A549 (cell line): ENCODE measurements at regions not wholly inside any gene's neighbourhood (a gene's known extent, or its start where the extent isn't known, plus 50 kb on each side); places are given as distances from the start of the nearest gene placed in this dataset.

Experiments
- BHLHE40 ChIP-seq: IDR thresholded peaks from 2 replicates; pipeline ENCODE4 v1.6.1; 2012; ENCODE audit warnings: low read depth, low read length, inconsistent platforms
- CEBPB ChIP-seq, 2 experiments: fragments of >200 bp in 1 of 2; sonication (Bioruptor Twin) in 1 of 2; formaldehyde crosslinking in 1 of 2; IDR thresholded peaks; 2 replicates each; pipeline ENCODE4 v1.6.1; 2012 to 2016
- EHF ChIP-seq: fragments of 250-450 bp; sonication (Bioruptor Pico); IDR thresholded peaks from 2 replicates; pipeline ENCODE4 v1.5.0; 2020; ENCODE audit warnings: mild to moderate bottlenecking
- KDM1A ChIP-seq: fragments of 200-600 bp; sonication (generic); IDR thresholded peaks from 2 replicates; pipeline ENCODE4 v1.6.1; 2016; ENCODE audit warnings: low read depth, mild to moderate bottlenecking
- MAFK ChIP-seq: fragments of 450-650 bp; IDR thresholded peaks from 2 replicates; pipeline ENCODE4 v1.6.1; 2014; ENCODE audit not compliant: partially characterized antibody
- POLR2A ChIP-seq: IDR thresholded peaks from 2 replicates; pipeline ENCODE4 v1.6.1; 2012; ENCODE audit warnings: mild to moderate bottlenecking, low read length
- RAD21 ChIP-seq, 2 experiments: fragments of >200 bp in 1 of 2; sonication (Bioruptor Twin) in 1 of 2; formaldehyde crosslinking in 1 of 2; IDR thresholded peaks in 1 of 2; conservative IDR thresholded peaks in 1 of 2; 2 replicates in 1 of 2; 3 replicates in 1 of 2; pipeline ENCODE4 v1.6.1; 2012 to 2018; ENCODE audit warnings: inconsistent platforms in 1 of 2
- RCOR1 ChIP-seq: fragments of 150-350 bp; IDR thresholded peaks from 2 replicates; pipeline ENCODE4 v1.6.1; 2014; ENCODE audit warnings: antibody characterized with exemption, low read length, low read depth
- SMC3 ChIP-seq: fragments of >200 bp; sonication (Bioruptor Twin); formaldehyde crosslinking; IDR thresholded peaks from 3 replicates; pipeline ENCODE4 v1.6.1; 2018; ENCODE audit warnings: inconsistent platforms
- USF2 ChIP-seq: fragments of 450-650 bp; IDR thresholded peaks from 2 replicates; pipeline ENCODE4 v1.6.1; 2014; ENCODE audit warnings: antibody characterized with exemption
- ZC3H11A ChIP-seq: fragments of 450-650 bp; IDR thresholded peaks from 2 replicates; pipeline ENCODE4 v1.6.1; 2014; ENCODE audit warnings: antibody characterized with exemption, mild to moderate bottlenecking
- TF ChIP-seq, protein P1 (sequence below): IDR thresholded peaks from 2 replicates; pipeline ENCODE4 v1.6.1; 2012
- TF ChIP-seq, protein P2 (sequence below): fragments of >200 bp; sonication (Bioruptor Twin); formaldehyde crosslinking; IDR thresholded peaks from 3 replicates; pipeline ENCODE4 v1.5.1; 2016

- TF ChIP-seq BHLHE40 (no peak), POLR2A (no peak), RAD21 (conservative IDR thresholded peaks at IDR 0.05 in 1 of 2, IDR thresholded peaks at IDR 0.05 in 1 of 2) (peak in 1 of 2 experiments; percentile 10; a peak in 1 of 5 replicates), RCOR1 (no peak), EHF (CRISPR knock-in tag) (no peak), CEBPB (IDR thresholded peaks at IDR 0.05) (no peak), SMC3 (no peak), KDM1A (no peak), USF2 (no peak), MAFK (no peak), ZC3H11A (no peak)
- TF ChIP-seq, protein P1, sequence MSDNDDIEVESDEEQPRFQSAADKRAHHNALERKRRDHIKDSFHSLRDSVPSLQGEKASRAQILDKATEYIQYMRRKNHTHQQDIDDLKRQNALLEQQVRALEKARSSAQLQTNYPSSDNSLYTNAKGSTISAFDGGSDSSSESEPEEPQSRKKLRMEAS, result no peak
- TF ChIP-seq, protein P2, sequence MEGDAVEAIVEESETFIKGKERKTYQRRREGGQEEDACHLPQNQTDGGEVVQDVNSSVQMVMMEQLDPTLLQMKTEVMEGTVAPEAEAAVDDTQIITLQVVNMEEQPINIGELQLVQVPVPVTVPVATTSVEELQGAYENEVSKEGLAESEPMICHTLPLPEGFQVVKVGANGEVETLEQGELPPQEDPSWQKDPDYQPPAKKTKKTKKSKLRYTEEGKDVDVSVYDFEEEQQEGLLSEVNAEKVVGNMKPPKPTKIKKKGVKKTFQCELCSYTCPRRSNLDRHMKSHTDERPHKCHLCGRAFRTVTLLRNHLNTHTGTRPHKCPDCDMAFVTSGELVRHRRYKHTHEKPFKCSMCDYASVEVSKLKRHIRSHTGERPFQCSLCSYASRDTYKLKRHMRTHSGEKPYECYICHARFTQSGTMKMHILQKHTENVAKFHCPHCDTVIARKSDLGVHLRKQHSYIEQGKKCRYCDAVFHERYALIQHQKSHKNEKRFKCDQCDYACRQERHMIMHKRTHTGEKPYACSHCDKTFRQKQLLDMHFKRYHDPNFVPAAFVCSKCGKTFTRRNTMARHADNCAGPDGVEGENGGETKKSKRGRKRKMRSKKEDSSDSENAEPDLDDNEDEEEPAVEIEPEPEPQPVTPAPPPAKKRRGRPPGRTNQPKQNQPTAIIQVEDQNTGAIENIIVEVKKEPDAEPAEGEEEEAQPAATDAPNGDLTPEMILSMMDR, result no peak
Measured at GRCh38 chr4:14254252-14254651, 626.7 kb upstream of the BOD1L1 start.
